Sigmoid colon (tissue), 6 donors: ENCODE measurements at regions not wholly inside any gene's neighbourhood (a gene's known extent, or its start where the extent isn't known, plus 50 kb on each side); places are given as distances from the start of the nearest gene placed in this dataset.
"Not testable (repeated sequence)": the region's sequence is repeated elsewhere in the genome, so short reads cannot be mapped to it uniquely, and the experiment has no call there.

Experiments
- DNase-seq: peaks from one replicate; pipeline ENCODE4 v3.0.0-alpha.2; 2019
- H3K27ac ChIP-seq, 4 donors: fragments of 200-600 bp; sonication (generic); one replicate each; pipeline ENCODE4 v1.5.1; 2016 to 2019; ENCODE audit warnings: mild to moderate bottlenecking in 1 of 4
- H3K27me3 ChIP-seq, 3 donors: fragments of 200-600 bp; sonication (generic); one replicate each; pipeline ENCODE4 v1.5.1; 2019; ENCODE audit warnings: mild to moderate bottlenecking in 1 of 3
- H3K36me3 ChIP-seq, 4 donors: fragments of 200-600 bp; sonication (generic); one replicate each; pipeline ENCODE4 v1.5.1; 2016 to 2019
- H3K4me1 ChIP-seq, 4 donors: fragments of 200-600 bp; sonication (generic); one replicate each; pipeline ENCODE4 v1.5.1; 2017 to 2019
- H3K4me3 ChIP-seq, 4 donors: fragments of 200-600 bp; sonication (generic); one replicate each; pipeline ENCODE4 v1.5.1; 2017 to 2019; ENCODE audit warnings: mild to moderate bottlenecking in 2 of 4, moderate library complexity in 1 of 4
- H3K9me3 ChIP-seq, 4 donors: fragments of 200-600 bp in 3 of 4; sonication (generic) in 3 of 4; one replicate each; pipeline versions ENCODE4 v1.5.1 to v1.6.1; 2013 to 2019
- CTCF ChIP-seq, 4 experiments: fragments of 450-650 bp in 3 of 4; fragments of 200-600 bp in 1 of 4; IDR thresholded peaks; one replicate each; pipeline ENCODE4 v1.5.1; 2016 to 2019; ENCODE audit warnings: antibody characterized with exemption in 4 of 4, mild to moderate bottlenecking in 3 of 4, moderate library complexity in 2 of 4
- EP300 ChIP-seq, 4 donors: sonication (generic); formaldehyde crosslinking; IDR thresholded peaks; one replicate each; pipeline ENCODE4 v1.6.1; 2017; ENCODE audit warnings: antibody characterized with exemption in 4 of 4
- POLR2A ChIP-seq, 2 donors: fragments of 450-650 bp; IDR thresholded peaks; one replicate each; pipeline ENCODE4 v1.6.1; 2016; ENCODE audit warnings: antibody characterized with exemption in 2 of 2, mild to moderate bottlenecking in 2 of 2, moderate library complexity in 2 of 2
- POLR2AphosphoS5 ChIP-seq, 4 donors: sonication (generic); formaldehyde crosslinking; IDR thresholded peaks; one replicate each; pipeline ENCODE4 v1.6.1; 2017; ENCODE audit warnings: antibody characterized with exemption in 4 of 4
- WGBS, 2 donors: extraction: QIAGEN DNeasy Blood & Tissue Kit; methylation state at CpG; one replicate each; pipeline ENCODE4 v1.1.7; 2013; 5-methylcytosine and 5-hydroxymethylcytosine counted together
- intact Hi-C: fragments of 100-400 bp; cut with DNase I; formaldehyde crosslinking; loops from one replicate; pipeline ENCODE4 v1.15.1; 2023
- donor health status: healthy with polysubstance abuse.
- donor health status: healthy.

- Histone ChIP-seq H3K27me3 (no peaks in the 10 kb centered on the region), H3K9me3 (no peaks in the 10 kb centered on the region), H3K4me3 (no peak overlapping the region), H3K36me3 (peaks cover 0 to 61% (median 3%) of the 10 kb centered on the region in 4 donors), H3K4me1 (no peaks in the 10 kb centered on the region), H3K27ac (no peak overlapping the region)
- WGBS, 2 donors, result 87 to 93% methylated on average over 4 of the region's 4 CpGs
- DNase-seq, result no peak
- TF ChIP-seq POLR2AphosphoS5 (IDR thresholded peaks at IDR 0.05), result no peak
- no peak for TF ChIP-seq POLR2A (IDR thresholded peaks at IDR 0.05)
- no peak for TF ChIP-seq EP300 (IDR thresholded peaks at IDR 0.05)
- TF ChIP-seq CTCF (IDR thresholded peaks at IDR 0.05), result no peak
- intact Hi-C loops, result no loop called here
Measured at GRCh38 chr6:144519426-144519825, 234.3 kb downstream of the UTRN start.

- Histone ChIP-seq H3K4me1 (no peaks in the 10 kb centered on the region), H3K4me3 (no peak overlapping the region), H3K36me3 (peaks cover 0 to 40% (median 9%) of the 10 kb centered on the region in 4 donors), H3K27ac (no peak overlapping the region), H3K9me3 (no peaks in the 10 kb centered on the region), H3K27me3 (no peaks in the 10 kb centered on the region)
- TF ChIP-seq CTCF (IDR thresholded peaks at IDR 0.05) (no peak), POLR2A (IDR thresholded peaks at IDR 0.05) (no peak), POLR2AphosphoS5 (IDR thresholded peaks at IDR 0.05) (no peak), EP300 (IDR thresholded peaks at IDR 0.05) (no peak)
- intact Hi-C loops, result no loop called here
- no peak for DNase-seq
- WGBS, 2 donors, result 95 to 96% methylated on average over 9 of the region's 9 CpGs
Measured at GRCh38 chr6:144528743-144529425, 243.7 kb downstream of the UTRN start.

- no peaks in the 10 kb centered on the region for H3K27me3 ChIP-seq
- H3K9me3 ChIP-seq, result no peaks in the 10 kb centered on the region
- no peaks in the 10 kb centered on the region for H3K4me1 ChIP-seq
- DNase-seq, result no peak
- no peak overlapping the region for H3K4me3 ChIP-seq
- peaks cover 0 to 31% (median 11%) of the 10 kb centered on the region in 4 donors for H3K36me3 ChIP-seq
- H3K27ac ChIP-seq, result no peak overlapping the region
- no peak for TF ChIP-seq CTCF (IDR thresholded peaks at IDR 0.05)
- no peak for TF ChIP-seq EP300 (IDR thresholded peaks at IDR 0.05)
- no peak for TF ChIP-seq POLR2A (IDR thresholded peaks at IDR 0.05)
- TF ChIP-seq POLR2AphosphoS5 (IDR thresholded peaks at IDR 0.05), result no peak
- 92 to 95% methylated on average over 2 of the region's 2 CpGs for WGBS, 2 donors
- intact Hi-C loops, result no loop called here
Measured at GRCh38 chr6:144530118-144530517, 245.0 kb downstream of the UTRN start.

- H3K27me3 ChIP-seq, H3K27ac ChIP-seq, H3K4me1 ChIP-seq, H3K9me3 ChIP-seq, DNase-seq, intact Hi-C loops, H3K4me3 ChIP-seq: not testable (repeated sequence)
- WGBS, 2 donors, result 88% methylated on average over 3 of the region's 3 CpGs
- peaks cover 0 to 31% (median 9%) of the 10 kb centered on the region in 4 donors for H3K36me3 ChIP-seq
Measured at GRCh38 chr6:144532238-144532637, 247.1 kb downstream of the UTRN start.

GRCh38 chr6:144534180-144534579, 249.0 kb downstream of the UTRN start:
- WGBS, 2 donors, result 87 to 90% methylated on average over 3 of the region's 3 CpGs
- no peak for DNase-seq
- intact Hi-C loops, result no loop called here
- H3K36me3 ChIP-seq, result peaks cover 0 to 31% (median 9%) of the 10 kb centered on the region in 4 donors
- H3K4me3 ChIP-seq, result no peak overlapping the region
- no peak for TF ChIP-seq CTCF (IDR thresholded peaks at IDR 0.05)
- no peak for TF ChIP-seq POLR2A (IDR thresholded peaks at IDR 0.05)
- TF ChIP-seq POLR2AphosphoS5 (IDR thresholded peaks at IDR 0.05), result no peak
- TF ChIP-seq EP300 (IDR thresholded peaks at IDR 0.05), result no peak
- H3K4me1 ChIP-seq, result no peaks in the 10 kb centered on the region
- H3K9me3 ChIP-seq, result no peaks in the 10 kb centered on the region
- H3K27me3 ChIP-seq, result no peaks in the 10 kb centered on the region
- H3K27ac ChIP-seq, result no peak overlapping the region
